ENCODE measurements at regions not wholly inside any gene's neighbourhood (a gene's known extent, or its start where the extent isn't known, plus 50 kb on each side); places are given as distances from the start of the nearest gene placed in this dataset.

GRCh38 chr1:79692519-79692918 is 686.0 kb upstream of the ADGRL4 start:
- TF ChIP-seq CTCF (conservative IDR thresholded peaks at IDR 0.05; ENCODE audit: low read length): no peak
- TF ChIP-seq EZH2phosphoT487 (IDR thresholded peaks at IDR 0.05; ENCODE audit: borderline replicate concordance, low read depth, low read length): no peak
